ENCODE measurements at regions not wholly inside any gene's neighbourhood (a gene's known extent, or its start where the extent isn't known, plus 50 kb on each side); places are given as distances from the start of the nearest gene placed in this dataset.
"Not testable (repeated sequence)": the region's sequence is repeated elsewhere in the genome, so short reads cannot be mapped to it uniquely, and the experiment has no call there.

DNA sequence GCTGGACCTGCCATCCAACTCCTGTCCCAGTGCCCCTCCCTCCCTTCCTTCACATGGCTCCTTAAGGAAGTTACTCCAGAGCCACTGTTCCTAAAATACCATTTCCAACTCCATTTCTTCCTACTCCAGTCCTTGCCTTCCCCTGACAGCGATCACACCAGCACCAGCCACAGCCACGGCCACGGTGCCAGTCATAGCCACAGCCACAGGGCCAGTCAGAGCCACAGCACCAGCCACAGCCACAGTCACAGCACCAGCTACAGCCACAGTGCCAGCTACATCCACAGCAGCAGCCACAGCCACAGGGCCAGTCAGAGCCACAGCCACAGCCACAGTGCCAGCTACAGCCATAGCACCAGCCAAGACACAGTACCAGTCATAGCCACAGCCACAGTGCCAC, 110.7 kb upstream of the IRX2 start:
- TF ChIP-seq, protein P1, sequence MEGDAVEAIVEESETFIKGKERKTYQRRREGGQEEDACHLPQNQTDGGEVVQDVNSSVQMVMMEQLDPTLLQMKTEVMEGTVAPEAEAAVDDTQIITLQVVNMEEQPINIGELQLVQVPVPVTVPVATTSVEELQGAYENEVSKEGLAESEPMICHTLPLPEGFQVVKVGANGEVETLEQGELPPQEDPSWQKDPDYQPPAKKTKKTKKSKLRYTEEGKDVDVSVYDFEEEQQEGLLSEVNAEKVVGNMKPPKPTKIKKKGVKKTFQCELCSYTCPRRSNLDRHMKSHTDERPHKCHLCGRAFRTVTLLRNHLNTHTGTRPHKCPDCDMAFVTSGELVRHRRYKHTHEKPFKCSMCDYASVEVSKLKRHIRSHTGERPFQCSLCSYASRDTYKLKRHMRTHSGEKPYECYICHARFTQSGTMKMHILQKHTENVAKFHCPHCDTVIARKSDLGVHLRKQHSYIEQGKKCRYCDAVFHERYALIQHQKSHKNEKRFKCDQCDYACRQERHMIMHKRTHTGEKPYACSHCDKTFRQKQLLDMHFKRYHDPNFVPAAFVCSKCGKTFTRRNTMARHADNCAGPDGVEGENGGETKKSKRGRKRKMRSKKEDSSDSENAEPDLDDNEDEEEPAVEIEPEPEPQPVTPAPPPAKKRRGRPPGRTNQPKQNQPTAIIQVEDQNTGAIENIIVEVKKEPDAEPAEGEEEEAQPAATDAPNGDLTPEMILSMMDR (IDR thresholded peaks at IDR 0.05): not testable (repeated sequence)
- TF ChIP-seq POLR2A (IDR thresholded peaks at IDR 0.05): not testable (repeated sequence)

All from lower leg skin (tissue), 3 donors.